Spleen (tissue), 7 donors: ENCODE measurements at regions not wholly inside any gene's neighbourhood (a gene's known extent, or its start where the extent isn't known, plus 50 kb on each side); places are given as distances from the start of the nearest gene placed in this dataset.

Source experiments
- POLR2A ChIP-seq, 3 donors: fragments of 450-650 bp; IDR thresholded peaks; one replicate each; pipeline ENCODE4 v1.5.1; 2017; ENCODE audit warnings: antibody characterized with exemption in 3 of 3, mild to moderate bottlenecking in 1 of 3
- TF ChIP-seq, protein P1 (sequence below), 11 experiments: fragments of 200-600 bp in 7 of 11; fragments of 450-650 bp in 4 of 11; sonication (generic) in 4 of 11; IDR thresholded peaks in 8 of 11; conservative IDR thresholded peaks in 3 of 11; 1 replicate in 7 of 11; 2 replicates in 4 of 11; pipeline versions ENCODE4 v1.4.0 to v1.8.0; 2016 to 2021; ENCODE audit warnings: antibody characterized with exemption in 11 of 11, inconsistent platforms in 4 of 11, mild to moderate bottlenecking in 1 of 11
- donor health status: DM: no; HTN: no; CAD: no; lungs with moderate emphysema.
- donor health status: DM: no; HTN: no; CAD: no.
- donor health status: DM: no; HTN: no; CAD: no.

DNA sequence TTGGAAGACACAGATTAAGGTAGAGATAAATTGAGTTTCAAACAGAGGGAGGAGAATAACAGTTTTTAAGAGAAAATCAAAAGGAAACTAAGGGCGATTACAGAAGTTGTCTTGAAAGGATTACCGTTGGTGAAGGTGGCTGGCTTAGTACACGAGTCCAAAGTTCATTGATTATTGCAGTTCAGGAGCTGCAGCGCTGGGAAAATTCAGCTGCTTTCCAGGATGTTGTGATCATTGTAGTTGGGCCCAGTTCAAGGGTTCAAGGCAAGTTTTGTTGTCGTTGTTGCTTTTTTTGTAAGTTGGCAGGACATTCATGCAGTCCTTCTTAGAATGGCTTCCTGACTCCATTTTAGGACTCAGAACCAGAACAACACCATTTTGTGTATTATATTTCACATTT lies 461.7 kb downstream of the RAPGEF2 start:
- TF ChIP-seq, protein P1, sequence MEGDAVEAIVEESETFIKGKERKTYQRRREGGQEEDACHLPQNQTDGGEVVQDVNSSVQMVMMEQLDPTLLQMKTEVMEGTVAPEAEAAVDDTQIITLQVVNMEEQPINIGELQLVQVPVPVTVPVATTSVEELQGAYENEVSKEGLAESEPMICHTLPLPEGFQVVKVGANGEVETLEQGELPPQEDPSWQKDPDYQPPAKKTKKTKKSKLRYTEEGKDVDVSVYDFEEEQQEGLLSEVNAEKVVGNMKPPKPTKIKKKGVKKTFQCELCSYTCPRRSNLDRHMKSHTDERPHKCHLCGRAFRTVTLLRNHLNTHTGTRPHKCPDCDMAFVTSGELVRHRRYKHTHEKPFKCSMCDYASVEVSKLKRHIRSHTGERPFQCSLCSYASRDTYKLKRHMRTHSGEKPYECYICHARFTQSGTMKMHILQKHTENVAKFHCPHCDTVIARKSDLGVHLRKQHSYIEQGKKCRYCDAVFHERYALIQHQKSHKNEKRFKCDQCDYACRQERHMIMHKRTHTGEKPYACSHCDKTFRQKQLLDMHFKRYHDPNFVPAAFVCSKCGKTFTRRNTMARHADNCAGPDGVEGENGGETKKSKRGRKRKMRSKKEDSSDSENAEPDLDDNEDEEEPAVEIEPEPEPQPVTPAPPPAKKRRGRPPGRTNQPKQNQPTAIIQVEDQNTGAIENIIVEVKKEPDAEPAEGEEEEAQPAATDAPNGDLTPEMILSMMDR (IDR thresholded peaks at IDR 0.05 in 8 of 11, conservative IDR thresholded peaks at IDR 0.05 in 3 of 11): no peak
- TF ChIP-seq POLR2A (IDR thresholded peaks at IDR 0.05): no peak
